Loucy (cell line): ENCODE measurements at regions not wholly inside any gene's neighbourhood (a gene's known extent, or its start where the extent isn't known, plus 50 kb on each side); places are given as distances from the start of the nearest gene placed in this dataset.
A peak's percentile ranks its signal among the peaks of the same experiment; 100 is the strongest.

Experiments used
- H2AFZ ChIP-seq: fragments of 200-600 bp; sonication (generic); 2 replicates; pipeline ENCODE4 v1.6.0; 2016; ENCODE audit warnings: antibody characterized with exemption, mild to moderate bottlenecking, low read length, moderate library complexity
- H3F3A ChIP-seq: fragments of 200-600 bp; 2 replicates; pipeline ENCODE4 v1.6.0; 2016; ENCODE audit warnings: antibody characterized with exemption, low read depth, mild to moderate bottlenecking
- H3K27me3 ChIP-seq: fragments of 200-600 bp; sonication (generic); 2 replicates; pipeline ENCODE4 v1.6.1; 2014; ENCODE audit warnings: low read length, mild to moderate bottlenecking; ENCODE audit not compliant: insufficient read depth, poor library complexity, severe bottlenecking
- H3K36me3 ChIP-seq: fragments of 200-600 bp; sonication (generic); 2 replicates; pipeline ENCODE4 v1.6.1; 2016; ENCODE audit warnings: low read length; ENCODE audit not compliant: insufficient read depth
- H3K4me1 ChIP-seq: fragments of 200-600 bp; sonication (generic); 2 replicates; pipeline ENCODE4 v1.5.1; 2014; ENCODE audit warnings: low read length, mild to moderate bottlenecking; ENCODE audit not compliant: insufficient read depth, poor library complexity, severe bottlenecking
- H3K4me2 ChIP-seq: fragments of 200-600 bp; sonication (generic); 2 replicates; pipeline ENCODE4 v1.6.0; 2014; ENCODE audit warnings: antibody characterized with exemption, low read length, low read depth, mild to moderate bottlenecking; ENCODE audit not compliant: poor library complexity, severe bottlenecking
- H3K4me3 ChIP-seq: fragments of 200-600 bp; sonication (generic); 2 replicates; pipeline ENCODE4 v1.5.1; 2014; ENCODE audit warnings: low read length, mild to moderate bottlenecking, mixed read lengths; ENCODE audit not compliant: poor library complexity, severe bottlenecking
- H3K79me2 ChIP-seq: fragments of 200-600 bp; sonication (generic); 2 replicates; pipeline ENCODE4 v1.6.1; 2014; ENCODE audit warnings: low read length; ENCODE audit not compliant: insufficient read depth
- H3K9ac ChIP-seq: fragments of 200-600 bp; sonication (generic); 2 replicates; pipeline ENCODE4 v1.6.0; 2014; ENCODE audit warnings: mild to moderate bottlenecking, low read depth, low read length, moderate library complexity; ENCODE audit not compliant: poor library complexity, severe bottlenecking
- H3K9me2 ChIP-seq: fragments of 200-600 bp; sonication (generic); replicated peaks from 2 replicates; pipeline ENCODE4 v1.6.1; 2016; ENCODE audit warnings: low read depth, low read length, mixed read lengths
- H3K9me3 ChIP-seq: fragments of 200-600 bp; sonication (generic); 2 replicates; pipeline ENCODE4 v1.6.1; 2014; ENCODE audit warnings: mild to moderate bottlenecking, antibody characterized with exemption, low read length, low read depth; ENCODE audit not compliant: insufficient read depth
- H4K20me1 ChIP-seq: fragments of 200-600 bp; sonication (generic); 2 replicates; pipeline ENCODE4 v1.6.0; 2014; ENCODE audit warnings: antibody characterized with exemption, low read length, mild to moderate bottlenecking; ENCODE audit not compliant: insufficient read depth, poor library complexity, severe bottlenecking
- CTCF ChIP-seq: fragments of 200-600 bp; sonication (generic); conservative IDR thresholded peaks from 2 replicates; pipeline ENCODE4 v1.5.1; 2014; ENCODE audit warnings: mild to moderate bottlenecking, antibody characterized with exemption, low read length
- EZH2phosphoT487 ChIP-seq: fragments of 200-600 bp; IDR thresholded peaks from 2 replicates; pipeline ENCODE4 v1.6.1; 2018; ENCODE audit warnings: antibody characterized with exemption, mild to moderate bottlenecking, moderate library complexity, borderline replicate concordance

- H3K27me3 ChIP-seq = no peaks in the 10 kb centered on the region
- no peaks in the 10 kb centered on the region for H4K20me1 ChIP-seq
- H3K79me2 ChIP-seq = no peaks in the 10 kb centered on the region
- no peaks in the 10 kb centered on the region for H3K9me2 ChIP-seq
- H2AFZ ChIP-seq = peak overlapping the region; percentile 43
- H3K9me3 ChIP-seq = no peaks in the 10 kb centered on the region
- H3K4me1 ChIP-seq = peaks cover 9% of the 10 kb centered on the region
- no peak overlapping the region for H3K9ac ChIP-seq
- no peak overlapping the region for H3K4me3 ChIP-seq
- H3K36me3 ChIP-seq = no peaks in the 10 kb centered on the region
- no peaks in the 10 kb centered on the region for H3F3A ChIP-seq
- H3K4me2 ChIP-seq = no peak overlapping the region
- TF ChIP-seq CTCF (no peak), EZH2phosphoT487 (no peak)
These were observed 619.0 kb upstream of the AGTR1 start for GRCh38 chr3:148078658-148079057.

GRCh38 chr3:148079370-148079769 is 618.3 kb upstream of the AGTR1 start:
- no peak overlapping the region for H3K4me2 ChIP-seq
- peak overlapping the region; percentile 43; the same call in 1 of the 2 replicates for H2AFZ ChIP-seq
- H3K79me2 ChIP-seq = no peaks in the 10 kb centered on the region
- H3K9me2 ChIP-seq = no peaks in the 10 kb centered on the region
- no peak overlapping the region for H3K4me3 ChIP-seq
- no peaks in the 10 kb centered on the region for H3K36me3 ChIP-seq
- no peak overlapping the region for H3K9ac ChIP-seq
- H3F3A ChIP-seq = no peaks in the 10 kb centered on the region
- peaks cover 16% of the 10 kb centered on the region for H3K4me1 ChIP-seq
- H3K27me3 ChIP-seq = no peaks in the 10 kb centered on the region
- H4K20me1 ChIP-seq = no peaks in the 10 kb centered on the region
- H3K9me3 ChIP-seq = no peaks in the 10 kb centered on the region
- TF ChIP-seq CTCF (no peak), EZH2phosphoT487 (no peak)

GRCh38 chr3:148081926-148082325 is 615.8 kb upstream of the AGTR1 start:
- H3K9ac ChIP-seq = no peak overlapping the region
- no peaks in the 10 kb centered on the region for H4K20me1 ChIP-seq
- no peaks in the 10 kb centered on the region for H3K9me3 ChIP-seq
- no peaks in the 10 kb centered on the region for H3K27me3 ChIP-seq
- no peak overlapping the region for H3K4me2 ChIP-seq
- H3K9me2 ChIP-seq = no peaks in the 10 kb centered on the region
- no peak overlapping the region for H2AFZ ChIP-seq
- H3K4me3 ChIP-seq = no peak overlapping the region
- H3K79me2 ChIP-seq = no peaks in the 10 kb centered on the region
- peaks cover 24% of the 10 kb centered on the region for H3K4me1 ChIP-seq
- no peak for TF ChIP-seq CTCF
- no peak for TF ChIP-seq EZH2phosphoT487
- H3F3A ChIP-seq = no peaks in the 10 kb centered on the region
- no peaks in the 10 kb centered on the region for H3K36me3 ChIP-seq
